ENCODE measurements at regions not wholly inside any gene's neighbourhood (a gene's known extent, or its start where the extent isn't known, plus 50 kb on each side); places are given as distances from the start of the nearest gene placed in this dataset.

DNA sequence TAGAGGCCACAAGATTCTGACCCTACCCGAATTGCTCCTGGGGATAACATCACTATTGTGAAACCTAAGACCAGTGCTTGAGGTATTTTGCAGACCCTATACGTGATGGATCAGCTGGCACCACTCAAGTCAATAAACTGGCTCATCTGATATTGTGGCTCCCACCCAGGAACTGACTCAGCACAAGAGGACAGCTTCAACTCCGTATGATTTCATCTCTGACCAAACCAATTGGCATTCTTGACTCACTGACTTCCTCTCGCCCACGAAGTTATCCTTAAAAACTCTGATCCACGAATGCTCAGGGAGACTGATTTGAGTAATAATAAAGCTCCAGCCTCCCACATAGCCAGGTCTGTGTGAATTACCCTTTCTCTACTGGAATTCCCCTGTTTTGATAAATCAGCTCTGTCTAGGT is 1036.1 kb upstream of the TMEM132C start:
- no peak for DNase-seq
- intact Hi-C loops (cut with DNase I), result no loop called here

DNA sequence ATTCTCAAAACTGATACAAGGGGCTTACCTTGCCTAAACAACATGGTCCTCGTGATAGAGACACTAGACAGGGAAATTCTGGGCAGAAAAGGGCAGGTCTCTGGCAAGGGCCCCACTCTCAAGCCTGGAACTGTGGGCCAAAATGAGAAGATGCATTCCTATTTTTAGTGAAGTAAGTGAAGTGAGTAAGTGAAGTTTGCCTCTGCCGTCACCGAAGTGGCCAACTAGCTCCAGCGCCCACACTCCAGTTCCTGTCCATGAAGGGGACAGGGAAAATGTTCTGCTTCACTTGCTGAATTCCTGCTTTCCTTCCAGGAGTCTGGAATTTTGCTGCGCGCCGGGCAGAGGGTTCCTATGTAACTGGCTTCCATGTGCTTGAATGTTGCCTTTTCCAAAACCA is 1035.6 kb upstream of the TMEM132C start:
- DNase-seq, result no peak
- intact Hi-C loops (cut with DNase I), result no loop called here

DNA sequence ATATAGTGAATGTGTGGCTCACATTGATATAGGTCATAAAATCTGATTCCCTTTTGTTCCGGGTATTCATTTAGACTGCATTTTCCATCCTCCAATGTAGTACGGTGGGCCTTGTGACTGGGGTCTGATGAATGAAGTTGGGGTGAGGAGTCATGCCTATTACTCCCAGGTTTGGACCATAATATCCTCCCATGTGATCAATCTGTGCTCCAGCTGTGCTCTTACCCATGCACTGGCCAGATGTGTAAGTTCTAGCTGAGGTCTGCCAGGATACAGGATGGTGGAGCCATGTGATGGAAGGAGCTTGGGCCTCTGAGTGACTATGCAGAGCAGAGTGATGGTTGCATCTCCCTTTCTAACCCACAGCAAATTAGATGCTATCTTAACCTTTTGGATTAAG is 1034.0 kb upstream of the TMEM132C start:
- intact Hi-C loops (cut with DNase I), result no loop called here
- DNase-seq, result no peak

DNA sequence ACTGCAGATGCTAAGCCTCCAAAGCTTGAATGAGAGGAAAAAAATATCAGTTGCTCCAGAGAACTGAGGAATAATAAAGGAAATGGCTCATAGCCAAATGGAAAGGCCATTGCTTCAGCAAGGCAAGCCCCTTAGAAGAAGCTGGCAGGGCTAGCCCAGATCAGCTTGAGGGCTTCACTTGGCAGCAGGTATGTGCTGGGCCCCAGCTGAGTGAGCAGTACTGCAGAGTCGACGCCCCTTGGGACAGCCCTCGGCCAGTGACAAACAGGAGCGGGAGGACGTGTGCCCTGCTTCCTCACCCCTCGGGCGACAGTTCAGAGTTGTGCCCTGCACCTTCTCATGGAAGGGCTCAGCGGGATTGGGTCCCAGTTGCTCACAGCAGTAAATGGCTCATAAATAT is 1031.2 kb upstream of the TMEM132C start:
- DNase-seq, result no peak
- intact Hi-C loops (cut with DNase I), result no loop called here

DNA sequence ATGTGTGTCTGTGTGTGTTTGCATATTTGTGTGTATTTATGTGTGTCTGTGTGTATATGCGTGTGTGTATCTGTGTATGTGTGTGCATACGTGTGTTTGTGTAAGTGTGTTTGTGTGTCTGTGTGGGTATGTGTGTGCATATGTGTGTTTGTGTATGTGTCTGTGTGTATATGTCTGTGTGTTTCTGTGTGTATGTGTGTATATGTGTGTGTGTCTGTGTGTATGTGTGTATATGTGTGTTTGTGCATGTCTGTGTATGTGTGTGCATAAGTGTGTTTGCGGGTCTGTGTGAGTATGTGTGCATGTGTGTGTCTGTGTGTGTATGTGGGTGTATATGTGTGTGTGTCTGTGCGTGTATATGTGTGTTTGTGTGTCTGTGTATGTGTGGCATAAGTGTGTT is 1030.5 kb upstream of the TMEM132C start:
- intact Hi-C loops (cut with DNase I), result no loop called here

DNA sequence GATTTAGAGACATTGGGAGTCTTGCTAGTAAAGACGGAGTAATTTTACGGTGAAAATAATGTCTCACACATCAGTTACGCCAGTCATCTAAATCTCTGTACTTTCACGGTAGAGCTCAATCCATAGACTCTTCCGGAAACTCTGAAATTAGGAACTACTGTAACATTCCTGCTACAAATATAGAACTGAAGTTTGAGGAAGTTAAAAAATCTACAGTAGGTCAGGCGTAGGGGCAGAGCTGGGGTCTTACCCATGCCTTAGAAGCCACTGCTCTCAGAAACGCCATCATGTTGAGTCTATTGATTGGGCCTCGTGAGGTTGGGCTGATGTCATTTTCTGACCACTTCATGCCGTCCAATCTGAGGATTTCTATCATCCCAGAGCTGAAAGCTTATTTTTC is 1029.8 kb upstream of the TMEM132C start:
- intact Hi-C loops (cut with DNase I), result no loop called here
- no peak for DNase-seq

More for the DNA sequence above, 1030.5 kb upstream of the TMEM132C start:
- DNase-seq, result no peak

DNA sequence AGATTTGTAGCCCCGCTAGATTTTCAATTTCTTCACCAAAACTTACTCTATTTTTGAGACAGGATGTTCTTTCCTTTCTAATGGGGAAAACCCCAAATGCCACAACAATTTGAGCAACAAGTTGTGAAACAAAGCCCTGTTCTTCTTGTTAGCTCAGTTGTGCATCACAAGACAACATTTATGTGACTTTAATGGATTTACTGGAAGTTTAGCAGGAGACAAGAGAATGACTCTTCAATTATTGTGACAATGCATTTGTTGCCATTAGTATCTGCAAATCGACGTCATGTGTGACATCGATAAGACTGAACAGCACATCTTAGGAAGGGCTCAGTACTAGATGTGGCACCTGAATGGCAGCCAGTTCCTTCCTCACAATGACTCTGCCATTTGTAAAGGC is 1028.9 kb upstream of the TMEM132C start:
- no peak for DNase-seq
- intact Hi-C loops (cut with DNase I), result no loop called here

DNA sequence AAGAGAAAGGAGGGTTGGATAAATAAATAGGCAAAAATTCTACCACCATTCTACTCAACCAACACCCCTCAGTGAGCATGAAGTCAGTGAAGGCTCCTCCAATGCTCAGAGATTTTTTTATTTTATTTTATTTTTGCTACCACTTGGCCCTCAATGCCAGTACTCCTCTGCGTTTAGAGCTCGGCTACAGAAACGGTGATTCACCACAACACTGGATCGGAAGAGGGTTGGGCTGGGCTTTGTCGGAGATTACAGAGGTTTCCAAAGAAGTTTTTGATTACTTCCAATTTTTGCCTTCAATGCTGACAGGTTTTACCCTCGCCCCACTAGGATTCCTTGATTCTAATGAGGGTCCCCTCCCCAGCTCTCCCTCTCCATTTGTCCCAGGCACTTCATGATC is 1027.2 kb upstream of the TMEM132C start:
- no peak for DNase-seq
- intact Hi-C loops (cut with DNase I), result no loop called here

DNA sequence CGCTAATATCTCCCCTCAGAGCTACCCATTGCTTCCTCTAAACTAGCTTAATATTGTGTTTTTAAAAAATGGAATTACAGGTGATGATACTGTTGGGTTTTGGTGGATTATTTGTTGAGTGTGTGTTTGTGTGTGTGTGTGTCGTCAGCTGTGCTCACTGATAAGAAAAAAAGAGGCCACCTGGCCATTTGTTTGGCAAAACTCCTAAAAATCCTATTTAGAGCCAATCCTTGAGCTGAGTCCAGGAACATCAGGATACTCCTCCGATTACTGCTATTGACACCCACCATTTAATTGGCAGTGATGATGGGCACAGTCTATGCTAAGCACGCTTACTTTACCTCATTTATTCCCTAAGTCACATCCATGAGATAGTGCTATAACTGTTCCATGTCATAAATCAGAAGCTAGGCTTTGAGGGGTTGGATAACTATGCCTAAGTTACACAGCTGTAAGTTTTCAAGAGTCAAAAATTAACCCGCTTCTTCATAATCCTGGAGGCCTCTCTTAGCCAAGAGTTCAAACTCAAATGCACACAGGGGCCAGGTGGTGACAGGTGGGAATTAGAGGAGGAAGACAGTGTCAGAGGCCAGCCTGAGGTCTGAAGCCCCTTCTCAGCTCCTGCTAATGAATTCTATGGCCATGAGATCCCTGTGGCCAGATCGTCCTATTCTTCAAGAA is 1026.6 kb upstream of the TMEM132C start:
- intact Hi-C loops (cut with DNase I), result no loop called here

DNA sequence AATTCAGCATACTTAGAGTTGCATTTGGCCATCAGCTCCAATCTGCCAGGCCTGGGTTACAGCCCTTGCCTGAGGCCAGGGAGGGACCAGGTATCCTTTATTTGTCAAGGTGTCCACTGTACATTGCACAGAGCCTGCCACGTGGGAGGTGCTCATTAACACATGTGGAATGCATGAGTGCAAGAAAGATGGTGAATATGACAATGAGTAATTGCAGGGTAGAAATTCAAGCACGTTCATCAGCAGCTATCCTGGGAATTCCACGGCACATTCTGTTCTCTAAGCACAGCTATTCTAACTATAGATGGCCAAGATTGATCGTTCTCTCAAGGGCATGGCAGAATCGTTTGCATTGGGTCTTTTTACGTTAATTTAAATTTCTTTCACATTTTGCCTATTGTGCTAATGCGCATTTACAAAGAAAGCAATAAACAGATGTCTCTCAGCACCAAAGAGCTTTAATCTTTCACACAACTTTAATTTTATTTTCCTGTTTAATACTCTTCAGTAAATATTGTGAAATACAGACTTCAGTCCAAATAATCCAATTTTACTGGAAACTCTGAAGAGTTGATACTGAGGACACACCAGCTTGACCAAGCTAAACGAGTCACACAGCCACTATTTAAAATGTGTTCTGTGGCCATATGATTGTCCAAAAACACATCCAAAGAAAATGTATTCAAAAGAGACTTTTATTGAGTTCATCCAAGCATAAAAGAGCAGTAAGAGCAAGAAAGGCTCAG is 1025.7 kb upstream of the TMEM132C start:
- no peak for DNase-seq
- intact Hi-C loops (cut with DNase I), result no loop called here

More for the DNA sequence above, 1026.6 kb upstream of the TMEM132C start:
- DNase-seq, result no peak

DNA sequence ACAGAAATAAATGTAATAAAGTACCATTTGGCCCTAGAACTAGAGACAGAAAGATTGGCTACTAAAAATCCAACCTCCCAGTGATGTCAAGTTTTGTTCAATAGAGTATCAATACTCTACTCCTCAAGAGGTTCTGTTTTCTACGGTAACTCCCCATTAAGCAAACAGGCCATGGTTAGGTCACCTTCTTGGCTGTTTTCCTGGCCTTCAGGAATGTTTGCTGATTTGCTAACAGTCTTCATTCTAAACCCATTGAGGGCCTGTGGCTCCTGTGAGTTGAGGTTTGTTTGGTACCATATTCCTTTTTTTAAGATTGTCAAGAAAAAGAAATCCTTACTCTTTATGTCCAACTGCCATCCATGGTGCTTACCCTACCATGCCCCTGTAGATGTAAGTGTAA is 1022.0 kb upstream of the TMEM132C start:
- intact Hi-C loops (cut with DNase I), result no loop called here

DNA sequence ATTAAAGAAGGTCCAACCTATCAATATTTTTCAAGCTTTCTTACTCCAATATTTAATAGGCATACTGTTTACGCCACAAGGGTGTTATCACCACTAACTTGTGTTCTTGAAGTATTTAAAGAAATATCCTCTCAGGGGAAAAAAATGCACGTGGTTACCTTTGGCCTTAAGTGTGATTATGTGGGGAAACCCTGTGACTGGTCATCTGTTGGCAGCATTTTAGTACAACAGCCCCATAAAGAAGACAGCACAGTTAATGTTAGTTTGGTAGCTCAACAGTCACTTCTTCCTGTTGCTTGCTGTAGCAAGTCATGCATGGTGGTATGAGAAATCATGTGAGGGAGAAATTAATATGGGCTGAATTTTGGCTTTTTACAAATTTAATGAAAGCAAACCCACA is 1021.5 kb upstream of the TMEM132C start:
- DNase-seq, result no peak
- intact Hi-C loops (cut with DNase I), result no loop called here

More for the DNA sequence above, 1022.0 kb upstream of the TMEM132C start:
- no peak for DNase-seq

DNA sequence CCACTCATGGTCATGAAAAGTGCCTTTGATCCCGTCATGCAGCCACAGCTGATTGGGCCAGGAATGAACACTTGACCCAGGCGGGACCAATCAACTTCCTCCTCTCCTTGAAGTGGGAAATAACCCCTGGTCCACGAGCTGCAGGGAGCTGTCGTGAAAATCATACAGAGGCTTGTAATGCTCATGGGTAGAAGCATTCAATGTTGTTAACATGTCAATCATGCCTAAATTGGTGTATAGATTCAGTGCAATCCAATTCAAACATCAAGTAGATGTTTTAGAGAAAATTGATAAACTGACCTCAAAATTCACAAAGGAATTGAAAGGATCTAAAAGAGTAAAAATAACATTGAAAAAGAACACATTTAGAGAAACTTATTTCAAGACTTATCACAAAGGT is 1019.0 kb upstream of the TMEM132C start:
- intact Hi-C loops (cut with DNase I), result no loop called here

DNA sequence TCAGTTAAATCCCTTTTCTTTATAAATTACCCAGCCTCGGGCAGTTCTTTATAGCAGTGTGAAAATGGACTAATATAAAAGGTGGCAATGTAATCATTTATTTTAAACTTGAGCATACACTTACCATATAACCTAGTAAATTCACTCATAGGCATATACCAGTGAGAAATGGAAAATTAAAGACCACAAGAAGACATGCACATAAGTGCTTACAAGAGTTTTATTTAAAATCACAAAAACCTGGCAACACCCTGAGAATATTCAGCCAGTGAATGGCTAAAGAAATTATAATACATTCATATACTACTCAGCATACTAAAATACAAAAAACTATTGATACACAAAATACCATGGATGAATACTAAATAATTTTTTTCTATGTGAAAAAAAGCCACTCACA is 1017.5 kb upstream of the TMEM132C start:
- DNase-seq, result no peak
- intact Hi-C loops (cut with DNase I), result no loop called here

More for the DNA sequence above, 1019.0 kb upstream of the TMEM132C start:
- DNase-seq, result no peak

DNA sequence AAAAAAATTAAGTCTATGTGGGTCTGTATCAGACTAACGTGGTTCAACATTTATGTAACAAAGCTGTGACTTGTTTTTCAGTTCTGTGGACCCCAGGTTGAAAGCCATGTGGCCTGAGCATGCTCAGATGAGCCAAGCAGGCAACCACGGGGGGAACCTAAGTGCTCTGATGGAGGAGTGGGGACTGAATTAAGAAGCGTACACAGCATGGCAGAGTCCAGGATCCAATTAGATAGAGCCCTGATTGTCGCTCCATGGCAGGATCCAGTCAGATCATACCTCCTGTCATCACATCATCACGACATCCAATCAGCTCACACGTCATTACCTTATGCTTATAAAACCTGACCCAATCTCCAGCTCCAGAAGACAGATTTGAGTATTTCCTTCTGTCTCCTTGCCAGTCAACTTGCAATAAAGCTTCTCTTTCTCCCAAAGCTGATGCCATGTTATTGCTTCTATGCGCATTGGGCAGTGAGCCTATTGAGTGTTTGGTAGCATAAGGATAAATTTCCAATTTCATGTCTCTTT is 1013.1 kb upstream of the TMEM132C start:
- no peak for DNase-seq
- intact Hi-C loops (cut with DNase I), result no loop called here

DNA sequence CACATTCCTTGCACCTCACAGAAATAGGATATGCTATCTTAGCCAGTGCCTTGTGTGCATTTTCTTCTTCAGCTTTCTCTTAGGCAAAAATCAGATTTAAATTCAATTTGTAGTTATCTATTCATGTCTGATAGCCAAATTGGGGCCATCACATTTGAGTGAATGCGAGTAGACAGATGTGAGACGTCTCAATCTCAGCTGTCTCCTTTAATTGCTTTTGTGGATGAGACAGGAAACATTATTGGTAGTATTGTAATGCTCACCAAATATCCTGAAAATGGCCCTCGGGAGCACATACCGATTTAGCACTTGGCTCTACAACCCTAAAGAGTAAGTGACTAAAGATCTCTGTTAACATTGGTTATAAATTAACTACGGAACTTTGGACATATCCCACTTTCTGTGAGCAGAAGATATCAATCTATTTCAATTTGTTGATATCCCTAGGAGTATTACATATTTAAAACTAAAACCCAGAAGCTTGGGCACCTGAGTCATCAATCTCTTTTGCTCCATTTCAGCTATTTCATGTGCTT is 1012.5 kb upstream of the TMEM132C start:
- DNase-seq, result no peak
- intact Hi-C loops (cut with DNase I), result no loop called here

DNA sequence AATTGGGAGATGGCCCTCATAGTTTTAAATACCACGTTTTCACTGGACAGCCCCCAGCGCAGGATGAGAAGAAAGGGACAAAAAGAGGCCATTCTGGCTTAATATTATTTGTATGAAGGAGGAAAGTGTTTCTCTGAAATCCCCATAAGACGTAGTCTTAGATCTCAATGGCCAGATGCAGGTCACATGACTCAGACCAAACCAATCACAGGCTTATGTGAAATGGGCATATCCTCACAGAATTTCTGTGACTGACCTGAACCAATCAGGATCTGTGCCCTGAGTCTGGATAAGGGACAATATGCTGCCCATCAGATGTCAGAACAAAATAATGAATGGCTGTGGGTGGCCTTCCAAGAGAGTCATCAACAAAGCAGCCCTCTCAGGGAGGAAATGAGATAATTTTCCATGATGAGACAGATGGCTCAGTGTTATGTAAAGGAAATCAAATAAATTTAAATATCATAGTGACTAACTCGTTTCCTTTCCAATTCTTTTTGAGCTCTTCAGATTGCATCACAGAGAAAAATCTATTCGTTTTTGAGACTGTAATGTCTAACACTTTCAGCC is 1009.5 kb upstream of the TMEM132C start:
- DNase-seq, result no peak

DNA sequence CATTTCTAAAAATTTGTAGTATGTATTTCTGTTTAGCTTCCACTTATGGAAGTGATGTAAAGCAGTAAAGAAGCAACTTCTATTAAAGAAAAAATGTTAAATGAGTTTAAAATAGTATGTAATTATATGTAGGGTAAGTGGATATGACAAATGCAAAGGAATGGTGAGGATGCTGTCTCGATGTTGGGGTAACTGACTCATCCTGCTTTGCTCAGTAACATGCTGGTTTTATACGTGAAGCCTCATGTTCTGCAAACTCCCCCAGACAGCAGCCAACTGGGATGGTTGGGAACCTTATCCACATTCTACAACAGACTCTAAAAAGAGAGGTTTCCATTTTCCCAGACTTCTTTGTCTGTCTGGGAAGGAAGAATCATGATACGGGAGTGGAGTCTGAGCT is 1006.4 kb upstream of the TMEM132C start:
- intact Hi-C loops (cut with DNase I), result no loop called here
- DNase-seq, result no peak

More for the DNA sequence above, 1009.5 kb upstream of the TMEM132C start:
- intact Hi-C loops (cut with DNase I), result no loop called here

DNA sequence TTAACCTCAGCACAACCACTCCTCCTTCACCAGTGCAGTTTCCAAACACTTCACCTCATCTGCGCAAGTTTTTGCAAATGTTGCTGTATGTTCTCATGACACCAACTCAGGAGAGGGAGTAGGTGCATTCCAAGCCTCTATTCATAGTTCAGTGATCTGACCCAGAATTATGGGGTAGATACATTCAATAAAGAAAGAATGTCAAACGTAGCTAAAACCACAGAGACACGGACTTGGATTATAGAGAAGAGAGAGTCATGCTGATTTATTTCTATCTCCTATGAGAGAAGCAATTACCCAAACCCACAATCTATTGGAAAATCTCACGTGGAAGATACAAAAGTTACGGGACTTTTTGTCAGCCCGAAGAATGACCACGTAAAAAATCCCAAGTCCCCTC is 1006.0 kb upstream of the TMEM132C start:
- intact Hi-C loops (cut with DNase I), result no loop called here
- DNase-seq, result no peak

DNA sequence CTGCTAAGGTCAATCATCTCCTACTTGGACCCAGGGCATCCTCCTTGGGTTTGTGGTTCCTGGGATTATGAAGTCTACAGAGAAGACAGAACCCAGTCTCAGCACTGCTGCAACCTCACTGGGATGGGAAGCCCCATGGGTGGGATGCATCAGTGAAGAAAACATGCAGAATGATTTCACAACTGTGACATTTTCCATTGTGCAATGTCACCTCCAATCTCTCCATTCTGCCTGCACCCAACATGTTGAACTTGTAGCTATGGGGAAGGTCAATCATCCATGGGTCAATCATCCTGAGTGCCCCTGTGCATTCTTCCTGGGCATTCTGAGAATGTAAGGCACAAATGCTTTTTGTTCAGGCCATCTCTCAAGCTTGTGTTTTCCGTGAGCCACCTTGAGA is 1004.4 kb upstream of the TMEM132C start:
- intact Hi-C loops (cut with DNase I), result no loop called here
- DNase-seq, result no peak

DNA sequence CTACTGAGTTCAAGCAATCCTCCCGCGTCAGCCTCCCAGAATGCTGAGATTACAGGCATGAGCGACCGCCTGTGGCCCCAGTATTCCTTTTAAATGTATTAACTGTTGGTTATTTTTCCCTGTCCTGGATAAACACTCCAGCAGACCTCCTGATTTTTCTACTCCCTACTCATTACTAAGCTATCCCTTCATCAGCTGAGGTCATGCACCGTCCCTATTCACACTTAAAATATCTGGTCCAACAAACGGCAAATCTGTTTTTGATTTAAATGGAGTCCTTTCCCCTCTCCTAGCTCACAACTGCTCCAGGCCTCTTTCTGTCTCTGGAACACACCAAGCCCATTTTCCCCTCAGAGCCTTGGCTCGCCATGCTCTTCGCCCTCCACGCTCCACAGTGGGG is 1003.3 kb upstream of the TMEM132C start:
- intact Hi-C loops (cut with DNase I), result no loop called here
- DNase-seq, result no peak
